ENCODE measurements at regions not wholly inside any gene's neighbourhood (a gene's known extent, or its start where the extent isn't known, plus 50 kb on each side); places are given as distances from the start of the nearest gene placed in this dataset.

GRCh38 chr6:3661390-3661789 is 90.1 kb downstream of the PXDC1 start:
- TF ChIP-seq CTCF (IDR thresholded peaks at IDR 0.05; ENCODE audit: low read length) (no peak), EZH2 (optimal IDR thresholded peaks at IDR 0.05; ENCODE audit: low read depth, low read length) (no peak)
